GM18517 (cell line): ENCODE measurements at regions not wholly inside any gene's neighbourhood (a gene's known extent, or its start where the extent isn't known, plus 50 kb on each side); places are given as distances from the start of the nearest gene placed in this dataset.
"Not testable (repeated sequence)": the region's sequence is repeated elsewhere in the genome, so short reads cannot be mapped to it uniquely, and the experiment has no call there.

Experiments used
- ATAC-seq: cut with Tn5 transposase; IDR thresholded peaks from one replicate; pipeline ENCODE4 v1.9.1; 2021; ENCODE audit warnings: mild to moderate bottlenecking, moderate library complexity; ENCODE audit not compliant: unreplicated experiment

GRCh38 chr2:235105821-235106359 is 154.1 kb downstream of the SH3BP4 start:
- ATAC-seq, result no peak

- ATAC-seq, result no peak
These were observed 155.2 kb downstream of the SH3BP4 start for GRCh38 chr2:235106874-235107639.

DNA sequence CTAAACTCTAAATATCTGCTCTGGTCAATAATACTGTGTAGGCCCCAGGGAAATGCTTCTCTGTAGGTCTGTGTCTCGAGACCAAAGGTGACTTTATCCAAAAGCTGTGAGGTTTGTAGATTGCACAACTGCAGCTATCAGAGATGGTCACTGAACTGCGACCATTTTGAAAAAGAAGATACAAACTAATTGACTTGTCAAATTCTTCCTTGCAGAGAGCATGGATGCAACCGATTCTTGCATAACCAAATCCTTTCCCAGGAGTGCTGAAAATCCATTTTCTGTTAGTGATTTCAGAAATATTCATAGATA is 155.8 kb downstream of the SH3BP4 start:
- ATAC-seq, result no peak

GRCh38 chr2:235109561-235109960 is 157.7 kb downstream of the SH3BP4 start:
- not testable (repeated sequence) for ATAC-seq

- ATAC-seq, result no peak
These were observed 160.5 kb downstream of the SH3BP4 start for GRCh38 chr2:235112365-235112764.

DNA sequence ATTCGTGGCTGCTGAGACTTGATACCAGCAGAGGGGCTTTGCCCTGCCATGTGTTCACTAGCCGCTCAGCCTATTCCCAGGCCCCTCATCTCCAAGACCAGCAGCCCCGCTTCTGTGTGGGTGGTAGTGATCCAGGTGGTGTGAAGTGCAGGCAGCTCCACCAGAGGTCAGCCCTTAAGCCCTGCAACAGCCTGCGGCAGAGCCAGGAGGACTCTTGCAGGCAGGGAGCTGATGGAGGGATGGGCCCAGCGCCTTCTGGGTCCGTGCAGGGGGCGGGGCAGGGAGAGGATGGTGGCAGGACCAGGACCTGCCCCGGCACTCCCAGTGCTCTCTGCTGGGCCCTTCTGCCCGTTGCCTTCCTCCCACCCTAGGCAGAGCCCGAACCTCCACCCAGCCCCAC is 162.0 kb downstream of the SH3BP4 start:
- no peak for ATAC-seq

DNA sequence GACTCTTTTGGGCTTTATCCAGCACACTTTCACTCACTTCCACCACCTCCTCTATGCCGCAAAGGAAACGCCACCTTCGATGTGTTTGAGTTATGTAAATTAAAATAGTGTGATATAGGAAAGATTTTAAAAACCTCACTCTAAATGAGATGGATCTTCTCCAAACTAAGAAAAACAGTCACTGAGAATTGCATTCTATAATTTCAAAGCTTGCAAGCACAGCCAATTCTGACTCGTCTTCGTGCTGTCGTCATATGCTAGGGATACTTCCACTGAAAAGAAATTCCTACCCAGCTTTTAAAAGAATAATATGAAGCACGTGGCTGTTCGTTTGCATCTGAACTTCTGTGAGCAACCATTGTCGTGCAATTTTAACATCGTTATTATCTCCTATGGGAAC is 162.5 kb downstream of the SH3BP4 start:
- ATAC-seq, result no peak

DNA sequence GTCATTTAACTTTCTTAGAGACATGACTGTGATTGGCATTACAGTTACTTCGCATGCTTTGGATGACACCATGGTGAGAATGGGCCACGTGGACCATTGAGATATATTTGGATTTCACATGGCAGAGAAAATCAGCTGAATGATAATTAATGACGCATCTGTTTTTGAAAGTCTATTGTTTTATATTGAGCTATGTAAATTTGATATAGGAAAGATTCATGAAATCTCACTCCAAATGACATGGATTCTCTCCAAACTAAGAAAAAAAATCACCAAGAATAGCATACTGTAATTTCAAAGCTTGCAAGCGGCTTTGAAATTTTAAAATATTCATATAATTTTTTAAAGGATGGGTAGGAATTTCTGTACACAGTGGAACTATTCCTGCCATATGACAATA is 163.7 kb downstream of the SH3BP4 start:
- no peak for ATAC-seq

DNA sequence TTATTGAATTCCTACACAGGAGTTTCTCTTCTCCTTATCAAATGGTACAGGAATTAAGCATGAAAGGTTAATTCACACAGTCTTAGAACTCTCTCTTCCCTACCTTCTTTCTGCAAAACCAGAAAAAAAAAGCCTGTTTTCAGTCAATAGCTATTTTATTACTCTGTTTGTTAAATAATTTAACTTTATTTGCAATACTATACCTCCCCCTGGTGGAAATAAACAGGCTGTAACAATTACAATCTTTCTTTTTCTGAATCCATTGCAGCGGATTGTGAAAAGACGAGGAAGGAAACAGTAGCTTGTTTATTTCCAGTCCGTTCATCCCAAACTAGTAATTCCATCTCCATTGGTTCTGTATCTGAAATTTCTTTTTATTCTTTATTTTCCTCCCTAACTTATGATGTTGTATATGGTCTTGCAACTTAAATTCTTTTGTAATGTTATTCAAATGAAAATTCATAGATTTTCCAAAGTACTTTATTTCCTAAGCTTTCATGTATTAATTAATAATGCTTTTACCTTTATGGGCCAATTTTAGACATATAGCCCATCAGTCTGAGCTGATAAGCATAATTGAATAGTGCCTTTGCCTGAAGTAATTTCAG is 165.2 kb downstream of the SH3BP4 start:
- ATAC-seq, result no peak

DNA sequence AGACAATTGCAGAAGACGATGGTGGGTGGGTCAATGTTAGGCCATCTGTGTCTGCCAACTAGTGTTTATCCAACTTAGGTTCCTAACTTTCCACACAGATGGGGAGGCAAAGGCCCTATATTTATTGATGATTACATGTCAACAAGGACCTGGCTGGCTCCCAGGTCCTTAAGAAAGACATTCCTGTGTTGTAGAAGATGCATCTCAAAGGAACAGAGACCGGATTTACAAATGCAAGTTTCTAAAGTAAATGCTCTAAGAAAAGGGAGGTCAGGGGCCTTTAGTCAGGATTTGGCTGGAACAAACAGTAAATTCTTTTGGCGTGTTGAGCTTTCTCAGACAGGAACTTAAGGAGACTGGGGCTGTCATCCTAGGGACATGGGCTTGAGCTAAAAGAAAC is 175.0 kb downstream of the SH3BP4 start:
- ATAC-seq, result no peak

DNA sequence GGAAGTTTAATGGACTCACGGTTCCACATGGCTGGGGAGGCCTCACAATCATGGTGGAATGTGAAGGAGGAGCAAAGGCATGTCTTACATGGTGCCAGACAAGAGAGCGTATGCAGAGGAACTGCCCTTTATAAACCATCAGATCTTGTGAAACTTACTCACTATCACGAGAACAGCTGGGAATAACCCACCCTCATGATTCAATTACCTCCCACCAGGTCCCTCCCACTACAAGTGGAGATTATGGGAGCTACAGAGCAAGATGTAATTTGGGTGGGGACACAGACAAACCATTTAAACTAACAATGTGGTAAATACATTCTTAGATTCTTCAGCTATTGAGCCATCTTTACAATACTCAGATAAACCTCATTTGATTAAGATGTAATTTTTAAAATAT is 176.1 kb downstream of the SH3BP4 start:
- ATAC-seq, result no peak

- ATAC-seq, result no peak
These were observed 178.0 kb downstream of the SH3BP4 start for GRCh38 chr2:235129850-235130249.

DNA sequence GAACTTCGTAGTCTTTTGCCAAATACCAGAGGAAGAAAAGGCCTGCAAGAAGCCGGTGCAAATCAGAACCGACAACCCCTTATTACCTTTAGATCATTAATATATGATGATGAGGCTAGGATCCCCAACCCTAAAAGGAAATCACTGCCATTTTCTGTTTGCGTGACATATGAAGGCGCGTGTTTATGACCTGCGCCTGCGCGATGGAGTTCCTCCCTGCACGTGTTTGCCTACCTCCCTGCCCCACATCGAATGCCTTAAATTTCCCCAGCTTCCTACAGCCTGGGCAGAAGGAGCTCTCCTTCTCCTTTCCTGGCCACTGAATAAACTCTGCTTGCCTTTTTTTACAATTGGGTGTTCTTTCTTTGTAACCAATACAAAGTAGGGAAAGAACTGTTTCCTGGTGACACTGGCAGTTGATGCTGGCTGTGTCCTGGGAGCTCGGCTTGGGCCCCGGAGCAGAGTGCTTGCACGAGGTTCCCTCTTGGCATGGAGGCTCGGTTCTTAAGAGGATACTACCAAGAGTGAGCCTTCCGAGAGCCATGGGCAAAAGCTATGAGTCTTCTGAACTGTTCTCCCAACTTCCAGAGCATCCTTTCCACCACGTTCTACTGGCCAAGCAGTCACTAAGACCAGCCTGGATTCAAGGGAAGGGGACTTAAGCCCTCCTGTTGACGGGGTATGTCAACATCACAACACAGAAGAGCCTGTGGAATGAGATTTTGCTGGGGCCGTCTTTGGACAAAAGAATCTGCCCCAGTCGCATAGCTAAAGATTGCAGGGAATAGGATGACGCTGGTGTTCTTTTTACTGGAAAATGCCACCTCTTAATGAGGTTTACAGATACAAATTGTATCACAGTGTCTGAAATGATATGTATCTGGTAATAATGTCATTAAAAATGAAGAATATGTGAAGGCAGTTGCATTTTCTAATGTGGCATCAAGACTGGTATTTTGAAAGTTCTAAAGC is 179.8 kb downstream of the SH3BP4 start:
- no peak for ATAC-seq

DNA sequence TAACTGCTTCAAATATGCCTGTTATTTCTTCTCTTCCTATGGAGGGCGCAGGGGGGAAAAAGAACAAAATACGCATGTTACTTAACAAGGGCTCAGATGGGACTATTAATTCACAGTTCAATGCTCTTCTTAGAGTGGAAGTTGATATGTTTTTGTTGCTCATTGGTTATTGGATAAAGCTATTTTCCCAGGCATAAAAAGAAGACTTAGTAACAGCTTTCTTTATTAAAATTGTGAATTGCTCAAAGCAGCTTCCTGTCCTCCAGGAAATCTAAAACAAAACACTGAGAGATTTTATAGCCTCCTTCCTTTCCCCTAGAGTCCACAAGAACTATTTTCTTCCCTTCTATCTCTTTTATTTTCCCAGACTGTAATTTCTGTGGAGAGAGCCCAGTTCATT is 180.8 kb downstream of the SH3BP4 start:
- ATAC-seq, result no peak

GRCh38 chr2:235133837-235134236 is 182.0 kb downstream of the SH3BP4 start:
- no peak for ATAC-seq

- ATAC-seq, result no peak
These were observed 182.6 kb downstream of the SH3BP4 start for GRCh38 chr2:235134420-235134819.

DNA sequence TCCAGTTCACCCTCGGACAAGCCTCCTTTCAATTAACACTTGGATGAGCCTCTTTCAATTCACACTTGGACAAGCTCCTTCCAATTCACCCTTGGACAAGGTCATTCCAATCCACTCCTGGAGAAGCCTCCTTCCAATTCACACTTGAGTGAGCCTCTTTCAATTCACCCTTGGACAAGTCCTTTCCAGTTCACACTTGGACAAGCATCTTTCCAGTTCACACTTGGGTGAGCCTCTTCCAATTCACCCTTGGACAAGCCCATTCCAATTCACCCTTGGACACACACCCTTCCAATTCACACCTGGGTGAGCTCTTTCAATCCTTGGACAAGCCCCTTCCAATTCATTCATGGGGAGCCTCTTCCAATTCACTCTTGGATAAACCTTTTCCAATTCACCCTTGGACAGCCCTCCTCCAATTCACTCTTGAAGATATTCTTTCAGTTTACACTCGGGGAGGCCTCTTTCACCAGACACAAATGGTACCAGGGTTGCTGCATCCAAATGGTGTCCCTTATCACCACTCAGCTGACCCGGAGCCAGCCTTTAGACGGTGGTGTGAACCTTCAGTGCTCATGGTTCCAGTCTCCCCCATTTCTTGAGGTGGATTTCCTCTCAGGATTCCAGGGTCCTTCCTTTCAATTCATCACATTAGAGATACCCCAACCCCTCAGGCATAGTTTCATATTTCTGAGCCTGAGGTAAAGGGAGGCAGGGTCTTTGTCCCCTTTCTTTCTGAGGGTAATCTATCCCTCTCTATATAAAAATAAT is 183.6 kb downstream of the SH3BP4 start:
- ATAC-seq, result no peak

DNA sequence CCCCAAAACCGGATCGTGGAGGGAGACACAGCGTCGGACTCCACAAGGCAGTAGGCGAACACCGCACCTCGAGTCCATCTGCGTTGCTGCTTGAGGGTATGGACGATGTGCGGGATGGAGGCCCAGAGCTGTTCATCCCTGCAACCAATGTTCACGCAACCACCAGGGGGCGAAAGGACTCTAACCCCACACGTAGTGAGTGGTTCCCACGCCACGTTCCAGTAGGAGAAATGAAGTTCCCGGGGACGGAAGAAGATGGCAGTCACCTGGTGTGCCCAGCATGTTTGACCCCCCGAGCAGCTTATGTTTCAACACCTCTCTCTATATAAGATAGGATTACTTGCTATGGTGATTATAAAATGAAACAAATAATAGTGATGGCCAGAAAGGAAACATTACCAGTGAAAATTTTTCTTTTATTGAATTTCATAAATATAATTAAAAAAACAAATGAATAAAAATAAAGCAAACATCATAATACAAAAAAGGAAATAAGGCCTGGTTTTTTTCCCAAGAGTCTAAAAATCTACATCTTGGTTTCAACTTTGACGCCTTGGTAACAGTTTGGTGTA is 184.3 kb downstream of the SH3BP4 start:
- ATAC-seq, result no peak

DNA sequence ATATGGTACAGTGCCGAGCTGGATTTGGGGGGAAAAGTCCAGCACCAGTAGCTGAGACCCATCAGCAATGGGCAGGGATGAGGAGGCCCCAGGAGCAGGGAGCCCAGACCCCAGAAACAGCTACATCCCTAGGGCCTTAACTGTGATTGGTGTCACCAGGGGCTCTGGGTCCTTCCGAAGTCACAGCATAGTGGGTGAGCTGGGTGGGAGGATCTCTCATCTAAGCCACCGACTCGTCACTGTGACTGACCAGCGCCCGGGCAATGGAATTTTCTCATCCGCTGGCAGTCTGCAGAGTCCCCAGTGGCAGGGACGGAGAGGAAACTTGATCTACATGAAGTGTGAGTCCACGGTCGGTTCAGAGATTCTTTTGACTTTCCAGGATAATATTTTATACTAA is 186.5 kb downstream of the SH3BP4 start:
- no peak for ATAC-seq
